KOPT-K1 (cell line): ENCODE measurements at regions not wholly inside any gene's neighbourhood (a gene's known extent, or its start where the extent isn't known, plus 50 kb on each side); places are given as distances from the start of the nearest gene placed in this dataset.

Experiments used
- H3K27ac ChIP-seq: fragments of 200-600 bp; sonication (generic); 2 replicates; pipeline ENCODE4 v1.5.1; 2016; ENCODE audit warnings: antibody characterized with exemption, mild to moderate bottlenecking, low read depth, low read length; ENCODE audit not compliant: poor library complexity, severe bottlenecking
- H3K36me3 ChIP-seq: fragments of 200-600 bp; sonication (generic); 2 replicates; pipeline ENCODE4 v1.5.1; 2017; ENCODE audit warnings: antibody characterized with exemption, mild to moderate bottlenecking, low read length, moderate library complexity; ENCODE audit not compliant: insufficient read depth
- H3K9me3 ChIP-seq: fragments of 200-600 bp; sonication (generic); 2 replicates; pipeline ENCODE4 v1.5.1; 2017; ENCODE audit warnings: antibody characterized with exemption, low read length, mild to moderate bottlenecking; ENCODE audit not compliant: insufficient read depth, poor library complexity, severe bottlenecking

DNA sequence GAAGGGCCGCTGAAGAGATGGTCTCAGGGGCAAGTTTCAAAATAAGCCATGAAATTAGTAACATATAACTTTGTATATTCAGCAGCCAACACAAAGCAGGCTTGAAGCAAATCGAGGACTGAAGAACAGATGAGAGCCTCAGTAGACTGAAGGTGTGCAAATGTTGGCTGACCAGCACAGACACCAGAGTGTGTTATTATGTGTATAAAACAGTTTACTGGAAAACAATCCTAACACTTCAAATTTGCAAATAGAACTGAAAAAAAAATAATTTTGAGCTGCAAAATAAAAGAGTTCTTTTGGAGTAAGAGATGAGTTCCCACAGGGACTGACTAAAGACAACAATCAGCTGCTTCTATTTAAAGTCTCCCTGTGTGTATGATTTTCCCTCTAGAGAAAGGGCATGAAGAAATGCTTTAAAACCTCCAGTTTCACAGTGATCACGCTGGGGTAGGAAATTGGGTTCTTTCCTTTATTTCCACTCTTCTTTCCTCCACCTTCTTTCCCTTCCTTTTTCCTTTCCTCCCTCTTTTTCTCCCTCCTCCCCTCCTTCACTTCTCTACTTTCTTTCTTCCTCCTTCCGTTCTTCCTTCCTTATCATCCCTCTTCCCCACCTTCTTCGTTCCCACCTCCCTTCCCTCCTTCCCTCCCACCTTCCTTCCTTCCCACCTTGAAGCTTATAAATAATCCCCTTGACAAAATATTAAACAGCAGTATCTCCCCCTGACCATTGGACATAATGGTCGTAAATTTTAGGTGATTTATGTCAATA is 383.9 kb upstream of the DCN start:
- Histone ChIP-seq H3K9me3 (peaks cover 8% of the 10 kb centered on the region), H3K27ac (no peak overlapping the region), H3K36me3 (no peaks in the 10 kb centered on the region)

DNA sequence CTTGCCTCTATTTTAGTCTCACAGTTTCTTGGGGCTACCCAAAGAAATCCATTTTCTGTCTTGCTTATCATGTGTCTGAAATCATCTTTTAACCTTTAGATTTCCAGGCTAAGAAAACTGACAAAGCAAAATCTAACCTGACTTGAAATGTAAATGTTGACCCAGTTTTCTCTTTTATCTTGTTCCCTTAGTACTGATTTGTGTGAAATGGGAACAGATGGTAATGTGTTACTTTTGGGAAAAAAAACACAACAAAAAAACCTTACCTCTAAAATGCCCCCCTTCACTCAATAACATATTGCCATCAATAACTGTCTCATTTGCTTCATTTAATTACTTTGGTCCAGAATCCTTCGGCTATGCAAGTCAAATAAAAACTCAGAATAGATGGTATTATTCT is 383.2 kb upstream of the DCN start:
- Histone ChIP-seq H3K27ac (no peak overlapping the region), H3K36me3 (no peaks in the 10 kb centered on the region), H3K9me3 (peaks cover 8% of the 10 kb centered on the region)

DNA sequence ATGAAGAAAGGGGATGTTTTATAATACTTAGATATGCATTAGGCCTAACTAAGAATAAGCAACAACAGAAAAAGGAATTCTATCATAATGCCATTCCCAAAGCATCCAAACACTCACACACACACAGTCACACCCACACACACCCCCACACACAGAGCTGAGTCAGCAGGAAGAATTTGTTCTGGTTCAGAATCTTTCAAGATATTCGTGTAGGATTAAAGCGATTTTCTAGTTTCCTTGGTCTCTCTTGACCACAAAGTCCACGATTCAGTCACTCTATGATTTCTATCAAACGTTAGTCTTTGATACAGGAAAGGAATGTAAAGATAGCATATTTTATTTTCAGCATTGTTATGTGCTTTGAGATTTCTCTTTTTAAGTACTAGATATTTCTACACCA is 382.6 kb upstream of the DCN start:
- no peak overlapping the region for H3K27ac ChIP-seq
- H3K36me3 ChIP-seq, result no peaks in the 10 kb centered on the region
- peaks cover 8% of the 10 kb centered on the region for H3K9me3 ChIP-seq

DNA sequence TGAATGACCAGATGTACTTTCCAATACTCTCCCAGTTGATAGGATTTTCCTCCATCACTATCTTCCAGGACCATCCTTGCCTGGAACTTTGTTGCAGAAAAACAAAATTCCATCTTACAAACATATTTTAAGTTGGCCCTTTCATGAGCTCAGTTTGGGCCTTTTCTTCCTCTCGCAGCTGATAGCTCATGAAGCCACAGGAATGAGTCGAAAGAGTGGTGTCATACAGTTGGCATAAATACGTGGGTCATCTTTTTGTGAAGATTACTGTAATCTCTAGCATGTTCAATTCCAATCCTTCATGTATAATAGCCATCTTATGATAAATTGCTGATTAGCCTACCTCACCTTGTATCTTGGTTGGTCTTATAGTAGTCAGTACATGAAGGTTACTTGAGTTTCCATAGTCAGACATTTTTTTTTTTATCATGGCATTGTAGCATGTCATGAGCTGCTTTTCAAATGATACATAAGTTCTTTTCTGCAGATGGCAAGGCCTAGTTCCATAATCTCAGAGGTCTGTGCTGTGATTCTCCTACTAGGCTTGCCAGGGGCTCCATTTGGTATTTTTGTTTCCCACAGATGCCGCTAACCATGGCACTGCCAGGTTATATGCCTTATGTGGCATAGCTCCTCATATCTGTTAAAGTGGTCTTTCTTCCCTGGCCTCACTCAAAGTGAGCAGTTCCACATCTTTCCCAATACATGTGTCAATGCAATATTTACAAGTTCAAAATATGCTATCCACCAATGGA is 380.6 kb upstream of the DCN start:
- Histone ChIP-seq H3K27ac (no peak overlapping the region), H3K36me3 (no peaks in the 10 kb centered on the region), H3K9me3 (peaks cover 13% of the 10 kb centered on the region)

DNA sequence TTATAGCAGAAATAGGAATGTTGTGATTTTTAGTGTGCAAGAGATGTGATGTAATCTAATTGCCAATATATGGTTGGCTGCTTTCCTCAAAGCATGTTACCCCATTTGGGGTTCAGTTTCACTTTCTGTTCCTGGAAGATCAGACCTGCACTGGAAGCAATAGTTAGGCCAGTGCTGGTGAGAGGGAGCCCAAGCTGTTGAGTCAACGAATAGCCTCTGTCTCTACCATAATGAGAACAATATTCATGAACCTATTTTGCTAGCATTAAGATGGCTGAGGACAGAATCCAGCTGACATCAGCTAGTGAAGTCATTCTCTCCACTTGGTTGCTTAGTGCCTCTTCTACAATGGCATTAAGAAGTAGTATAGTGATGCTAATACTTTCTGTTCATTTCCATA is 379.9 kb upstream of the DCN start:
- Histone ChIP-seq H3K9me3 (peaks cover 13% of the 10 kb centered on the region), H3K27ac (no peak overlapping the region), H3K36me3 (no peaks in the 10 kb centered on the region)

DNA sequence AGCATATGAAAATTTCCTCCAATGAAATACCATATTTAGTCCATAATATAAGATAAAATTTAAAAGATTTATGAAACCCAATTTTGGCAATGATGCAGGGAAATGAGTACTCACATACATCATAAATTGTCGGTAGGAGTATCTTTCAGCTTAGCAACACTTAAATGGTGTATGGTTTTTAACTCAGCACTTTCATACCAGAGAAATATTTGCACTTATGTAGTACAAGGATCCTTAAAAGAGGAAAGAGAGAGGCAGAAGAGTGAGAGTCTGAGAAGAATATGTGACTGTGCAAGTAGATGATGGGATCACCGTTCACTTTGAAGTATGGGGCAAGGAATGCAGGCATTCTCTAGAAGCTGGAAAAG is 379.3 kb upstream of the DCN start:
- peaks cover 13% of the 10 kb centered on the region for H3K9me3 ChIP-seq
- no peaks in the 10 kb centered on the region for H3K36me3 ChIP-seq
- no peak overlapping the region for H3K27ac ChIP-seq

DNA sequence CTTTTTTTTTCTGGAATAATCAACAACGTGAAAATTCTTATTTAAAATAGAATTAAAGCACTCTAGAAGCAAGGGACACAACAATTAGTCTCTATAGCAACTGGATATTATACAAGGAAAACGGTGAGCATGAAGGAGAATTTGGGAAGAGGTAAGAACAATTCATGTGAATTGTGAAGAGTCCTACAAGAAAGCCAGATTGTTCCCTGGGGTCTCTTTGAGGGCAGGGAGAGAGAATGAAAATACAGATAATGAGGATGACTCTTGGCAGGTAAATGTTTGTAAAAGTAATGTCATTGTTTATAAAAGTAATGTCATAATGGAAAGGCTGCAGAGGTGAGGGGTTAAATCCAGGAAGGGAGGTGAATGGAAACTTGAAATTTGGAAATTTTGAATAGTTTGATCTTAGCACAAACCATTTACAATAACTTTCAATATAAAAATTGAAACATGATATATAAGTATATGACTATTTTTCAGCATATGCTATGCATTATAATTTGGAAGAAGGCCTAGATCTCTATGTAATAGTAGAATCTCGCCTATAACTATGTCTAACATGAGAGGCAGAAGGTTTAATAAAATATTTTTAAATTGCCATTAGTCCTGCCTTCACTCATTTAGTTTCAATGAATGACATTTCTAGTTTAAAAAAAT is 378.8 kb upstream of the DCN start:
- Histone ChIP-seq H3K36me3 (no peaks in the 10 kb centered on the region), H3K9me3 (peaks cover 13% of the 10 kb centered on the region)

DNA sequence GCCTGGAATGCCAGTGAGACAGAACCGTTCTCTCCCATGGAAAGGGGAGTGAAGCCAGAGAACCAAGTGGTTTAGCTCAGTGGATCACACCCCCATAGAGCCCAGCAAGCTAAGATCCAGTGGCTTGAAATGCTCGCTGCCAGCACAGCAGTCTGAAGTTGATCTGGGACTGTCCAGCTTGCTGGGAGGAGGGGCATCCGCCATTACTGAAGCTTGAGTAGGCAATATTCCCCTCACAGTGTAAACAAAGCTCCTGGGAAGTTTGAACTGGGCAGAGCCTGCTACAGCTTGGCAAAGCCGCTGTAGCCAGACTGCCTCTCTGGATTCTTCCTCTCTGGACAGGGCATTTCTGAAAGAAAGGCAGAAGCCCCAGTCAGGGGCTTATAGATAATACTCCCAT is 374.3 kb upstream of the DCN start:
- Histone ChIP-seq H3K36me3 (no peaks in the 10 kb centered on the region), H3K27ac (no peak overlapping the region), H3K9me3 (peaks cover 6% of the 10 kb centered on the region)

More for the DNA sequence above, 378.8 kb upstream of the DCN start:
- no peak overlapping the region for H3K27ac ChIP-seq

DNA sequence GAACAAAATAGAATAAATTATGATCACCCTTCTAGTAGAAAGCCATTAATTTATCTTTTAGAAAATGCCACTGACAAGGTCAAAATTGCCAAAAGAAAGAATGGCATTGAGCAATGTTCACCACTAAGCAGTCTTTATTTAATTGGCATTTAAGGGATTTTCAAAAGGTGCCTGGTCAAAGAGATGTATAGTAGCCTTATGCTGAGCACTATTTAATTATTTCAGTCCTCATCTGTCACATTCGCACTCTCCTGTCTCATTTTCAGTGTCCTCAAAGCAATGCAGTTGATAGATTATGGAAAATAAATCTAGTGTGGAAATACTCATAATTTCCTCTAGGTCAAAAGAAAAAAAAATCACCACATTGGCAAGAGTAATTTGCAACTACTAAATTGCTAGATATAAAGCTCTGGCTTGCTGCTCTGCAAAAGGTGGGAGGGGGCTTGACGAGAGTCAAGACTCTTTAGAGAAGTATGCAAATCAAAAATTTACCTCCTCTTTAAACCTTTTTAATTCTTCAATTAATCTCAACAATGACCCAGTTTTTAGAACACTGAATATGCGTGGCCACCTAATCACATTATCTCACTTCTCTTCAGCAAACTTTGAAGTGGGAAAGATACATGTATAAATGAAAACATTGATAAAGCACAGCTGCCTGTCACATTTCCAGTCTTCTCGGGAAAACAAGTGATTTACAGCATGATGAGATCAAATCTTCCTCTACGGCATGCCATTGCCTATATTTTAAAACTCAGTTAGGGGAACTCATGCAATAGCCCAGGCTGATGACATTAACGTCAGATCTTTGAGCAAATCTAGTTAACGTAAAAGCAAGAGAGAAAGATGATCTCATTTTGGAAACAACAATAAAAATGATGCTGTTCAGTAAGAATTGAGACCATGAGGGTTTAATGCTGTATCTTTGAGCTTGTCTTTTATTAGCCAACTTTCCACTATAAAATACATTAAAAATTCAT is 373.1 kb upstream of the DCN start:
- Histone ChIP-seq H3K9me3 (peaks cover 8% of the 10 kb centered on the region), H3K36me3 (no peaks in the 10 kb centered on the region), H3K27ac (no peak overlapping the region)

DNA sequence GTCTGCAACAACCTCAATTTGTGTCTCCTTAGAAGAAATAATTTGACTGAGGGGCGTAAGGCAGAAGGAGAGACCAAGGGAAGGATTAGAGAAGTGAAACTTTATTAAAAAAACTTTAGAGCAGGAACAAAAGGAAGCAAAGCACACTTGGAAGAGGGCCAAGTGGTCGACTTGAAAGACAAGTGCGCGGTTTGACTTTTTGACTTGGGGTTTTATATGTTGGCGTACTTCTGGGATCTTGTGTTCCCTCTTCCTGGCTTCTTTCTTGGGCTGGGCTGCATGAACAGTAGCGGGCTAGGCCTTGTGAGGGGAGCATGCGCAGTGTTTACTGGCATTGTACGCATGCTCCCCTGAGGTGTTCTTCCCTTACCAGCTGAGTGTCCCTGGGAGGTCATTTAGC is 369.3 kb upstream of the DCN start:
- H3K9me3 ChIP-seq, result peaks cover 5% of the 10 kb centered on the region
- no peaks in the 10 kb centered on the region for H3K36me3 ChIP-seq
- H3K27ac ChIP-seq, result no peak overlapping the region

DNA sequence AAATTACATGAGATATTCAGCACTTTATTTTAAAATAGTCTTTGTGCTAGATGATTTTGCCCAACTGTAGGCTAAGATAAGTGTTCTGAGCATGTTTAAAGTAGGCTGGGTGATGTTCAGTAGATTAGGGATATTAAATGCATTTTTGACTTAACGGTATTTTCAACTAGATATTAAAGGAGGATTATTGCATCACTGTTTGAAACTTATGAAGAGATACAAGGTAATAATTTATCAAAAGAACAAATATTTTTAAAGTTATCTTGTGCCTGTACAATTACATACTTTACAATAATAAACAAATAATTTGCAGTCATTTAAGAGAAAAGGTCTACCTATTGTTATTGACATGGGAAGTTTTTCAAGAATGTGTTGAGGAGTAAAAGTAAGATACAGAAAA is 368.6 kb upstream of the DCN start:
- no peak overlapping the region for H3K27ac ChIP-seq
- peaks cover 5% of the 10 kb centered on the region for H3K9me3 ChIP-seq
- H3K36me3 ChIP-seq, result no peaks in the 10 kb centered on the region

DNA sequence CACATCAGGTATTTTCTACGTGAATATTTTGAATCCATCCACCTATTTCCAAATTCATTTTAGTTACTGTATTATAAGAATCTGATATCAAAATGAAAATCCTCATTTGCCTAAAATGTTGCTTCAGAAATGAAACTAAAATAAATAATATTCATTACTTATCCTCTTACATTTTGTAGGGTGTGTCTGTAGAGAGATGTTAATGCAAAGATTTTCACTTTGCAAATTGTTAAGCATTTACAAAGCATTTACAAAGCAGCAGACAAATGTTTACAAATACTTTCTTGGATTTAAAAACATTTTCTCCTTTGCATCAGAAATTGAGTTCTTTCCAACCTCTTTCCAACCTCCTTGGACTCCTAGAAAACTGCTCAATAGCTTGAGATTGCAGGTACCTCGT is 360.0 kb upstream of the DCN start:
- no peak overlapping the region for H3K27ac ChIP-seq
- H3K9me3 ChIP-seq, result no peaks in the 10 kb centered on the region
- H3K36me3 ChIP-seq, result no peaks in the 10 kb centered on the region

DNA sequence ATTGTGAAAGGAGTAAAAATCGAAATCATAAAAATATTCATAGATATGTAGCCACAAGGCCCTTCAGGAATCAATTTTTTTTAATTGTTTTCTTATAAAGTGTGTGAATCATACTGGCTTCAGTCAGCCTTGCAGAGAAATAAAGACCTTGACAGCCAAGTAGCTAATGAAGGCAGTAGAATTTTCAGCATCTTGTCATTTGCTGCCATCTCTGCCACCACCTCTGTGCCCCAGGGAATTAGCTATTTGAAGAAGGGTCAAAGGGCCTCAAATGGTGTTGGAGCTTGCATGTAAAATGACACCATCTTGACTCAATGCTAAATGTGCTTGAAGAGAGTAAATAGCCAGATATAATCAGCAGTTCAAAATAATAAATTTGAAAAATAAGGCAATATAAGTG is 359.4 kb upstream of the DCN start:
- H3K36me3 ChIP-seq, result no peaks in the 10 kb centered on the region
- H3K9me3 ChIP-seq, result no peaks in the 10 kb centered on the region
- H3K27ac ChIP-seq, result no peak overlapping the region

DNA sequence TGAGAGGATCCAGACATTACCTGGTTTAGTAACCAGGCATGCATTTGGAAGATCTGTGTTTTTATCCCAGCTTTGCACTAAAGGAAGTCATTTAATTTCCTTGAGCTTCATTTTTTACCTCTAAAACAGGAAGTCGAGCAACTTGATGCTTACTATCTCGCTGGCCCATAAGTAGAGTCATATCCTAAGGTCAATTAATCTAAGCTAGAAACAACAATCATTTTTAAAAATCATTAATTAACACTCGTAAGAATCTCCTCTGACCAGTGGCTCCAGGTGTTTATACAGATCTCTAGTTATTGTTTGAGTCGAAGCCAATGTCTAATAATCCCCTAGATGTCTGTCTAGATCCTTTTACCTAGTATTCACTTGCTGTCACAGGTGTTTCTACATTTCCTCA is 355.8 kb upstream of the DCN start:
- Histone ChIP-seq H3K27ac (no peak overlapping the region), H3K9me3 (peaks cover 9% of the 10 kb centered on the region), H3K36me3 (no peaks in the 10 kb centered on the region)

DNA sequence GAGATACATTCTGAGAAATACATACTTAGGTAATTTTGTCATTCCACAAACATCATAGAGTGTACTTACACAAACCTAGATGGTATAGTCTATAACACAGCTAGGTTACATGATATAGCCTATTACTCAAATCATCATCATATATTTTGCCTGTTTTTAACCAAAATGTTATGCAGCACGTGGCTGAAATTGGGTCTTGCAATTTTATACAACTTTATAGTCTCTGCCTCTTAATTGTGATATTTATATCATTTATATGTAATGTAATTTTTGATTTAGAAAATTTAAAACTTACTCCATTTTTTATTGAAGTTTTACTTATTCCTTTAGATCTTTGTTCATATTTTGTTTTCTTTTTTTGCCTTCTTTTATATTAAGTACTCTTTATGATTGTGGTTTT is 350.7 kb upstream of the DCN start:
- H3K36me3 ChIP-seq, result no peaks in the 10 kb centered on the region
- H3K27ac ChIP-seq, result no peak overlapping the region
- peaks cover 15% of the 10 kb centered on the region for H3K9me3 ChIP-seq
